Islet precursor cell (in vitro differentiated cells): ENCODE measurements at regions not wholly inside any gene's neighbourhood (a gene's known extent, or its start where the extent isn't known, plus 50 kb on each side); places are given as distances from the start of the nearest gene placed in this dataset.

Experiments used
- DNase-seq: peaks from one replicate; pipeline ENCODE4 v3.0.0-alpha.2; 2018

GRCh38 chr1:84090447-84091245, 53.4 kb upstream of the PRKACB start:
- no peak for DNase-seq

GRCh38 chr1:84089867-84090266, 54.2 kb upstream of the PRKACB start:
- no peak for DNase-seq

- no peak for DNase-seq
Observed at GRCh38 chr1:84089465-84089864, 54.6 kb upstream of the PRKACB start.

DNA sequence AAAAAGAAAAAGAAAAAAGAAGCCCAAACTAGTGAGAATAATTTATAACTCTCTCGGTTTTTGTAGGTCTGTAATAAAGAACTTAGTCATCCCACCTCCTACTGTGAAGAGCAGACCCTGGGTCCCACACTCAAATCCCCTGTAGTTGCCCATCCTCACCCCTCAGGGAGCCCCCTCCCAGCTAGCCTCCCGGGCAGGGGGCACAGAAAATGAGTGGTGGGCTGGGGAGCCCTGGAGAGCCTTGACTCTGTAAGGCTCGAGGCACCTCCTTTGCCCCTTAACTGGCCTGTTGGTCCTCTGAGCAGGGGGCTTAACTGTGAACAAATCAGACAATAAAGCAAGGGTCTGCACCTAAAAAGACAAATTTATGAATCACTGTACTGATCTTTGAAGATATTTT, 57.5 kb upstream of the PRKACB start:
- no peak for DNase-seq

DNA sequence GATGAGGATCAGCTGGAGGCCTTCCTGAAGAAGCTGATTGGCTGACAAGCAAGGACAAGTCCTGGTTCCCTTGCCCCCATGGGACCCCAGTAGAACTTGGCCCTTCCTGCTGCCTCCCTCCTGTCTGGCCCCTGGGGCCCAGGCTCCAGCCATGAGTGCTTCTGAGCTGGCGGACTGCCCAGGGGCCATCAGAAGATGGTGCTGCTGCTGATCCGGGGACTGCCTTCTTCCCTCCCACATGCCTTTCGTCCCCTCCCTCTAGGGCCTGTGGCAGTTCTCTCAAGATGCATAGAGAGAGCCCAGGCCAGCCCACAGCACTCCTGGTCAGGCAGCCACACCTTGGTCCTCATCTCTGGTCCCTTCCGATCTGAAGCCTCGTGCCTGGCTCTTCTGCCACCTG, 57.9 kb upstream of the PRKACB start:
- peak; percentile 52 for DNase-seq

- no peak for DNase-seq
Observed at GRCh38 chr1:84083307-84083706, 60.8 kb upstream of the PRKACB start.

DNA sequence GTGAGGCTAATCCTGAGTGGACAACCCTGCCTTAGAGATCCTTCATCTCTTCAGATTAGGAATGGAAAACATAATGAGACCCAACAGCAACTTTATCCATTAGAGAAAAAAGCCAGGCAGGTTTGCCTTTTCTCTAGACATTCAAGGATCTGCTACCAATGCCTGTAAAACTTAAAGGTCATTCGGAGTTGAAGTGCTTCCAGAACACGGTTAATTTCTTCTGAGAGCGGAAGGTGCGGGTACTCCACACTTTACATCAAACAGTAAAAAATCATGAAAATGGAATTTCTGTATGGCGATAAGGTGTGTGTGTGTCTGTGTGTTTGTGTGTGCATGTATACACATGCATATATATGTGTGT, 65.2 kb upstream of the PRKACB start:
- DNase-seq, result no peak

- peak; percentile 60 for DNase-seq
Observed at GRCh38 chr1:84078108-84078841, 65.8 kb upstream of the PRKACB start.

GRCh38 chr1:84077476-84078107, 66.5 kb upstream of the PRKACB start:
- DNase-seq, result peak; percentile 88

- DNase-seq, result no peak
Observed at GRCh38 chr1:84073266-84073665, 70.8 kb upstream of the PRKACB start.

DNA sequence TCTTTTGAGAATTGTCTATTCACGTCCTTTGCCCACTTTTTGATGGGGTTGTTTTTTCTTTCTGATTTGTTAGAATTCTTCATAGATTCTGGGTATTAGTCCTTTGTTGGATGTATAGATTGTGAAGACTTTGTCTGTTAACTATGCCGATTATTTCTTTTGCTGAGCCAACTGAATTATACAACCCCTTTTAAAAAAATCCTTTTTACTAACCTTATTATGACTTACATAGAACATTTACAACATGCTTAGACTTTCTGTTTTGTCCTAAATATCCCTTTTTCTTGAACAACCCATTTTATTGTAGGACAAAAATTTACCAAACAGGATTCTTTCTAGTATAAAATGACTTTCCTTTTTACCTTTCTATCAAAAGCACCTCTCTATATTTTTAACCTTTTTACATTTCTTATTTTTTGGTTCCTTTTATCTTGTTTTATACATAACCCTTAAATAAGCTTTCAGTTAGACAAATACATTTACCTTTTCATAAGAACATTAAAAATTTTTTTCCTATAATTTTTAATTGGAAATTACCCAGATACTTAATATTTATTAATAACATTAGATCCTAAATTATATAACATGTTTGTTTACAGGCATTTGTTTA, 70.4 kb upstream of the TTLL7 start:
- no peak for DNase-seq

GRCh38 chr1:84062496-84062895, 63.6 kb upstream of the TTLL7 start:
- DNase-seq, result no peak

- no peak for DNase-seq
Observed at GRCh38 chr1:84061336-84061735, 62.4 kb upstream of the TTLL7 start.

GRCh38 chr1:84060781-84061180, 61.8 kb upstream of the TTLL7 start:
- DNase-seq, result no peak

GRCh38 chr1:84048820-84049219, 49.9 kb upstream of the TTLL7 start:
- DNase-seq, result no peak
